ENCODE measurements at regions not wholly inside any gene's neighbourhood (a gene's known extent, or its start where the extent isn't known, plus 50 kb on each side); places are given as distances from the start of the nearest gene placed in this dataset.

DNA sequence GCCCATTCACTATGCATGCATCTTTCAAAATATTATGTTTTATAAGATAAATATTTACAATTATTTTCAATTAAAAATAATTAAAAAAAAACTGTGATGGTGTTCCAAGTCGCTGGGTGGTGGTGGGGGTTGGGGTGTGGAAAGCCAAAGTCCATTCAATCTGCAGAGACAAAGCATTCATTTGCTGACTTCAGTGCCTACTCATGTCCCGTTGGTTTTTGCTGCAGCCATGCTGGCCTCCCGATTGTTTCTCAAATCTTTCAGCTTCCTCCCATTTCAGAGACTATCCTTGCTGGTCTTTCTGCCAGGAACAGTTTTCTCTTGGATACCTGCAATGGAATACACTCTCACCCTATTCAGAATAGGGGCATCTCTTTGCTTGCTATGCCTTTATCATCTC, 331.5 kb upstream of the NOVA1 start:
- H3K9ac ChIP-seq (ENCODE audit: low read depth, low read length): no peak overlapping the region
- no peak overlapping the region for H3K4me3 ChIP-seq (ENCODE audit: low read depth, low read length)
- H3K27me3 ChIP-seq (ENCODE audit: control insufficient read depth, insufficient read depth, low read length): no peaks in the 10 kb centered on the region
- no peak overlapping the region for H3K27ac ChIP-seq (ENCODE audit: low read depth, low read length)
- H3K9me3 ChIP-seq (ENCODE audit: control insufficient read depth, insufficient read depth, low read length): no peaks in the 10 kb centered on the region
- H3K36me3 ChIP-seq (ENCODE audit: control insufficient read depth, insufficient read depth, low read length): no peaks in the 10 kb centered on the region
- H3K4me1 ChIP-seq (ENCODE audit: control insufficient read depth, insufficient read depth, low read length): peaks cover 31% of the 10 kb centered on the region

DNA sequence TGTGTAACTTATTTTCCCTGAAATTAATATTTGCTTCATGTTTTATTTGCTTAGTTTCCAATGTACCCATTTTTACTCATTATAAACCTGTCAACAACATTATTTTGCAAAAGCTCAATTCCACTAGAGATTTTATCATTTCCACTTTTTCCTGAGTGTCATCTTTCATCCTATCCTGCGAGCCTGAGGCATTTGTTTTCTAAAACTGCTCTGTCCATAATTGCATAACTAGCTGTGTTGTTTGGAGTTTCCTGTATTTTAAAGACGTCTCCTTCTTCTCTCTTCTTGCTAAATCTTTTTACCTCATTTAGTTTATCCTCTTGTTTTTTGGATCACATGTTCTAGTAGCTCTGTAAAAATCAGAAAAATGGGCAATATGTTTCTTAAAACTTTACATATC, 332.7 kb upstream of the NOVA1 start:
- Histone ChIP-seq H3K36me3 (ENCODE audit: control insufficient read depth, insufficient read depth, low read length) (no peaks in the 10 kb centered on the region), H3K9me3 (ENCODE audit: control insufficient read depth, insufficient read depth, low read length) (peaks cover 4% of the 10 kb centered on the region; the same call in 1 of the 2 replicates), H3K27ac (ENCODE audit: low read depth, low read length) (no peak overlapping the region), H3K4me3 (ENCODE audit: low read depth, low read length) (no peak overlapping the region), H3K27me3 (ENCODE audit: control insufficient read depth, insufficient read depth, low read length) (no peaks in the 10 kb centered on the region), H3K4me1 (ENCODE audit: control insufficient read depth, insufficient read depth, low read length) (peaks cover 29% of the 10 kb centered on the region), H3K9ac (ENCODE audit: low read depth, low read length) (no peak overlapping the region)

DNA sequence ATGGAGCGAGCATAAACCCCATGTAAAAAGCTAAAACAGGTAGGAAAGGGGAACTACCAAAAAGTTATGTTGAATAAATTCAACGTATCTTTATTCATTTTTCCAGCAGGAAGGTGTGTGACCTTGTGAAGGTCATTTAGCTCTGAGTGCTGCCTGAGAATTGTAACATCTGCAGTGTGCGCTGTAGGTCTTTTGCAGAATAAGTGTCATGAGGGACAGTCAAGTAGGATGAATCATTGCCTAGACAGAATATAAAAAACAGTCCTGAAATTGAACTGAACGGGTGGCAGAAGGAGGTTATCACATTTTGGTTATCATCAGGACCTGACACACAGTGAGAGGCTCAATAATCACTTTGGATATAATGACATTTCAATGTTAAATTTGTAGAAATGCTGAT, 334.8 kb upstream of the NOVA1 start:
- Histone ChIP-seq H3K9ac (ENCODE audit: low read depth, low read length) (no peak overlapping the region), H3K36me3 (ENCODE audit: control insufficient read depth, insufficient read depth, low read length) (no peaks in the 10 kb centered on the region), H3K4me1 (ENCODE audit: control insufficient read depth, insufficient read depth, low read length) (peaks cover 10% of the 10 kb centered on the region), H3K27ac (ENCODE audit: low read depth, low read length) (no peak overlapping the region), H3K9me3 (ENCODE audit: control insufficient read depth, insufficient read depth, low read length) (peaks cover 11% of the 10 kb centered on the region; the same call in 1 of the 2 replicates), H3K4me3 (ENCODE audit: low read depth, low read length) (no peak overlapping the region), H3K27me3 (ENCODE audit: control insufficient read depth, insufficient read depth, low read length) (no peaks in the 10 kb centered on the region)

DNA sequence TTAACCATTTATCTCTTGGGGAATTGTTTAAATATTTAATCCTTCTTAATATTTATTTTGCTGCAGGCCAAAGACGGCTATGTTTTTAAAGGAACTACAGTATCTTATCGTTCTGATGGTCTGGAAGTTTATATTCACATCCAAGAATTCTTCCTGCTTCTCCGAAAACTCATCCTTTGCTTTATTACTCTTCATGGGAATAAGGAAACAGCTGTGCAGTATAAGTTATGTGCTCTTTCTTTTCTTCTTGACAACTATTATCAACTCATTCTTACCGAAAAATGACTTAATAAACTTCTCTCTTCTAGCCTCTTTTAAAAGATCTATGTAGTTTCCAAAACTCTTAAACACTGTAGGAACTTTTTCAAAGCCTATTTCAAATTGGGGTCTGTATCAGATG, 335.6 kb upstream of the NOVA1 start:
- Histone ChIP-seq H3K9ac (ENCODE audit: low read depth, low read length) (no peak overlapping the region), H3K27me3 (ENCODE audit: control insufficient read depth, insufficient read depth, low read length) (no peaks in the 10 kb centered on the region), H3K27ac (ENCODE audit: low read depth, low read length) (no peak overlapping the region), H3K36me3 (ENCODE audit: control insufficient read depth, insufficient read depth, low read length) (no peaks in the 10 kb centered on the region), H3K4me1 (ENCODE audit: control insufficient read depth, insufficient read depth, low read length) (peaks cover 10% of the 10 kb centered on the region), H3K9me3 (ENCODE audit: control insufficient read depth, insufficient read depth, low read length) (peaks cover 11% of the 10 kb centered on the region; the same call in 1 of the 2 replicates), H3K4me3 (ENCODE audit: low read depth, low read length) (no peak overlapping the region)

DNA sequence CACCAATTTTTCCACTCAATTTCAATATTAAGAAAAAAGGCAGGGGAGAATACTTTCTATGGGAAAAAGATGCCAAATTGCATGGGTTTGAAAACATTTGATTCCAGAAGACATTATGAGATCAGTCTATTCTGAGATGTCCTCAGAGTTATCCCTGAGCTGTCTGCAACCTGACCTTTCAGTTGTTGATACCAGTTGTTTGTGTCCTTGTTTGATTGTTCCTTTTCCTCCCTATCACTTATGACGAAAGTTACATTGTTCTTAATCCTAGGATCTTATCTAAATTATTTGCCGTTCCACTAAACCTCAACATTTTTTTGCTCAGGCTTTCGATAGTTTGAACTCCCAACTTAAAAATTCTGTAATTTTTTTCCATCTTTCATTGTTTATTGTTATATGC, 336.3 kb upstream of the NOVA1 start:
- peaks cover 11% of the 10 kb centered on the region; the same call in 1 of the 2 replicates for H3K9me3 ChIP-seq (ENCODE audit: control insufficient read depth, insufficient read depth, low read length)
- no peak overlapping the region for H3K9ac ChIP-seq (ENCODE audit: low read depth, low read length)
- peaks cover 7% of the 10 kb centered on the region for H3K4me1 ChIP-seq (ENCODE audit: control insufficient read depth, insufficient read depth, low read length)
- H3K27ac ChIP-seq (ENCODE audit: low read depth, low read length): no peak overlapping the region
- no peaks in the 10 kb centered on the region for H3K27me3 ChIP-seq (ENCODE audit: control insufficient read depth, insufficient read depth, low read length)
- H3K4me3 ChIP-seq (ENCODE audit: low read depth, low read length): no peak overlapping the region
- no peaks in the 10 kb centered on the region for H3K36me3 ChIP-seq (ENCODE audit: control insufficient read depth, insufficient read depth, low read length)

DNA sequence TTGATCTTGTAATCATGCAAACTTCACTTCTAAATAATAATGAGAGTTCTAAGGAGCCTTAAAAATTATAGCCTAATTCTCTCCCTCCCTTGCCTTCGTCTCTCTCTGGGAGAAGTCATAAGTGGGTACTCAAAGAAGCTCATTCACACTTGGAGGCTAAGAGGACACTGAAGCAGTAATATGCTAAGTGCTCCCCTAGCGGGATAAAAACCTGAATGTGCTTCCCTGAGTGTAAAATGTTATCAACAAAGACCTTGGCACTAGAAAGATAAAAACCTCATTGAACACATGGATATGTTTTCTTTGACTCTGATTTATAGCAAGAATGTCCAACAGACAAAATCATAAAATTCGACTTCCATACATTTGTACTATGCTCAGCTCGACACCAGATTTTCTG, 337.9 kb upstream of the NOVA1 start:
- Histone ChIP-seq H3K27me3 (ENCODE audit: control insufficient read depth, insufficient read depth, low read length) (no peaks in the 10 kb centered on the region), H3K4me1 (ENCODE audit: control insufficient read depth, insufficient read depth, low read length) (peaks cover 6% of the 10 kb centered on the region; the same call in 1 of the 2 replicates), H3K27ac (ENCODE audit: low read depth, low read length) (no peak overlapping the region), H3K4me3 (ENCODE audit: low read depth, low read length) (no peak overlapping the region), H3K9me3 (ENCODE audit: control insufficient read depth, insufficient read depth, low read length) (peaks cover 11% of the 10 kb centered on the region; the same call in 1 of the 2 replicates), H3K36me3 (ENCODE audit: control insufficient read depth, insufficient read depth, low read length) (no peaks in the 10 kb centered on the region), H3K9ac (ENCODE audit: low read depth, low read length) (no peak overlapping the region)

DNA sequence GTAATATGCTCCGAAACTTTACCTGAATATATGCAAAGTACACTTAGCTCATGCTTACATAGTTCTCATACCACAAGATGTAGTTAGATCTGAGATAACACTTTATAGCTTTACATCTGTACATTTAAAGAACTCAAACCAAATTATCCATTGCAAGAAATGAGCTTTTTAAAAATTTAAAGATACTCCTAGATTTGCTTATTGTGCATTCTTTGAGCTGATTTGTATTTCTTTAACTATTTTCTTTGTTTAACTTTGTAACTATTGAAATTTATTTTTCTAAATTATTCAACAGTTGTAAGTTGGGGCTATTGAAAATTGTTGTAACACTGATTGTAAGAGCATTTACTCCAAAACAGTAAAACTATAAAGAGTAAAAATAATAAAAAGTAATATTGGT, 340.2 kb upstream of the NOVA1 start:
- Histone ChIP-seq H3K4me1 (ENCODE audit: control insufficient read depth, insufficient read depth, low read length) (peaks cover 25% of the 10 kb centered on the region), H3K36me3 (ENCODE audit: control insufficient read depth, insufficient read depth, low read length) (no peaks in the 10 kb centered on the region), H3K27ac (ENCODE audit: low read depth, low read length) (no peak overlapping the region), H3K4me3 (ENCODE audit: low read depth, low read length) (no peak overlapping the region), H3K27me3 (ENCODE audit: control insufficient read depth, insufficient read depth, low read length) (no peaks in the 10 kb centered on the region), H3K9me3 (ENCODE audit: control insufficient read depth, insufficient read depth, low read length) (peaks cover 11% of the 10 kb centered on the region; the same call in 1 of the 2 replicates), H3K9ac (ENCODE audit: low read depth, low read length) (no peak overlapping the region)

DNA sequence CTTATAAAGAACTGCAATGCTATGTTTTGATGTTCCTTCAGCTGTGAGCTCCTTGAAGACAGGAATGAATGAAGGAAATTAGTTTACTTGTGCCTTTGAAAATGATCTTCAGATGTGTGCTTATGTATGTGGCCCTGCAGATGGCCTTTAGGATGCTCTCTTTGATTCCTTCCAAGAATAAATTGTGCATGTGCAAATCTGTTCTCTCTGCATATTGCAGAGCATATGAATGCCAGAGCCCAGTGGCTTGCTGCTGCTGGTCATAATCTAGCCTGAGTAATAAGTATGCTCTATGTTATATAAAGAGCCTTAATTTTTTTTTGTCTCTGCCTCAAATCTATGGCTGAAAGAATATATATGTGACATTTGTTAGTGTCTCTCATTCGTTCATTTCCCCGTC, 341.9 kb upstream of the NOVA1 start:
- no peak overlapping the region for H3K27ac ChIP-seq (ENCODE audit: low read depth, low read length)
- no peaks in the 10 kb centered on the region for H3K36me3 ChIP-seq (ENCODE audit: control insufficient read depth, insufficient read depth, low read length)
- no peaks in the 10 kb centered on the region for H3K27me3 ChIP-seq (ENCODE audit: control insufficient read depth, insufficient read depth, low read length)
- H3K9ac ChIP-seq (ENCODE audit: low read depth, low read length): no peak overlapping the region
- H3K9me3 ChIP-seq (ENCODE audit: control insufficient read depth, insufficient read depth, low read length): peaks cover 11% of the 10 kb centered on the region; the same call in 1 of the 2 replicates
- H3K4me3 ChIP-seq (ENCODE audit: low read depth, low read length): no peak overlapping the region
- H3K4me1 ChIP-seq (ENCODE audit: control insufficient read depth, insufficient read depth, low read length): peaks cover 26% of the 10 kb centered on the region

DNA sequence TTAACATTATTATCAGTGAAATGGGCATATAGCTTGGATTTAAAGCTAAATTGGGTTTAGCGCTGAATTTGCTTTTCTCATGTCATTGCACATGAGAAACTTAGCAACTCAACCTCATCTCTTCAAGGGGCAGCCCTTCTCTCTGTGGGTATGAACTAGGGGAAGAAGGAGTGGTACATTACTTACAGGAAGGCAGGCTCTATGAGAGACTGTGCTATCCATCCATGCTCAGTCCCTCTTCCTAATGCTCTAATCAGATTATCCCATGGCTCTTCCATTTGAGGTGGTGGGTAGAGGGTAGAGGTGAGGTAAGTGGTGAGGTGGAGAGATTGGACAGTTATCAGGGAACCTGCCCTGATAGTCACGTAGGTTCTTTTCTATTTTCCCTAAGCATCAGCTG, 343.7 kb upstream of the NOVA1 start:
- Histone ChIP-seq H3K9me3 (ENCODE audit: control insufficient read depth, insufficient read depth, low read length) (no peaks in the 10 kb centered on the region), H3K27ac (ENCODE audit: low read depth, low read length) (no peak overlapping the region), H3K9ac (ENCODE audit: low read depth, low read length) (peak overlapping the region; percentile 4; the same call in 1 of the 2 replicates), H3K4me1 (ENCODE audit: control insufficient read depth, insufficient read depth, low read length) (peaks cover 26% of the 10 kb centered on the region), H3K4me3 (ENCODE audit: low read depth, low read length) (no peak overlapping the region), H3K36me3 (ENCODE audit: control insufficient read depth, insufficient read depth, low read length) (no peaks in the 10 kb centered on the region), H3K27me3 (ENCODE audit: control insufficient read depth, insufficient read depth, low read length) (no peaks in the 10 kb centered on the region)

DNA sequence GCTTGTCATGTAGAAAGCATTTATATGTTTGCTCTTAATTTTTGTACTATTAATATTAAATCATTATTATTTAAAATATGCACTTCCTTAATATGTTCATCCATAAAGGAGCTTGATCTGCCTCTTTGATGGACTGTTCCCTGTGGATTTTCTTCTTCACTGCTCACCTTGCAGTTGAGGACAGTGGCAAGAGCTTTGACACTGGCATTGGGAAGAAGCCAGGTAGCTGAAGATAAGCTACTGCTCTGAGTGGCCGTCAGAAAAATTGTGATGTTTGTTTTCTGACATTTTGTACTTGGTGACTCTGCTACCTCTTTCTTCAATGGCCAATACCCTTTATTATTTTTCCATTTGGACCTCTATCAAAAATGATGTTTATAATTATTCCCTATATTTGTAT, 349.4 kb upstream of the NOVA1 start:
- Histone ChIP-seq H3K4me3 (ENCODE audit: low read depth, low read length) (no peak overlapping the region), H3K27me3 (ENCODE audit: control insufficient read depth, insufficient read depth, low read length) (no peaks in the 10 kb centered on the region), H3K9me3 (ENCODE audit: control insufficient read depth, insufficient read depth, low read length) (no peaks in the 10 kb centered on the region), H3K4me1 (ENCODE audit: control insufficient read depth, insufficient read depth, low read length) (peaks cover 9% of the 10 kb centered on the region; the same call in 1 of the 2 replicates), H3K27ac (ENCODE audit: low read depth, low read length) (no peak overlapping the region), H3K36me3 (ENCODE audit: control insufficient read depth, insufficient read depth, low read length) (no peaks in the 10 kb centered on the region), H3K9ac (ENCODE audit: low read depth, low read length) (no peak overlapping the region)

DNA sequence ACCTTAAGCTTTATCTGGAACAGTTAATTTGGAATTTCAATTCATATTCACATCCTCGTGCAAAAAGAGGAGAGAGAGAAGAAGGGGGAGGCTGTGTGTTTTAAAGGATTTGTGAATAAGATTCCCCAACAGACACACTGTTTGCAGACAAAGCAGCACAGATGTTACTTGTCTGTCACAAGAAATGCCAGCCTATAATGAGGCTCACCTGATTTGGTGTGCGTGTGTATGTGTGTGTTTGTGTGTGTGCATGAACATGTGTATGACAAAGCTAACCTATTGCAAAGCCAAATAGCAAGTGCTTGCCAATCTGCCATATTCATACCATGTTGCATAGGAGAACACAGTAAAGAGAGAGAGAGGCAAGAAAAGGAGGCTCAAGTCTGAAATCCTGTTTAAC, 361.6 kb upstream of the NOVA1 start:
- Histone ChIP-seq H3K27ac (ENCODE audit: low read depth, low read length) (no peak overlapping the region), H3K27me3 (ENCODE audit: control insufficient read depth, insufficient read depth, low read length) (no peaks in the 10 kb centered on the region), H3K4me1 (ENCODE audit: control insufficient read depth, insufficient read depth, low read length) (peaks cover 27% of the 10 kb centered on the region), H3K9ac (ENCODE audit: low read depth, low read length) (no peak overlapping the region), H3K36me3 (ENCODE audit: control insufficient read depth, insufficient read depth, low read length) (no peaks in the 10 kb centered on the region), H3K9me3 (ENCODE audit: control insufficient read depth, insufficient read depth, low read length) (no peaks in the 10 kb centered on the region), H3K4me3 (ENCODE audit: low read depth, low read length) (no peak overlapping the region)
